SK-N-MC (cell line): ENCODE measurements at regions not wholly inside any gene's neighbourhood (a gene's known extent, or its start where the extent isn't known, plus 50 kb on each side); places are given as distances from the start of the nearest gene placed in this dataset.

Experiments
- EZH2 ChIP-seq: fragments of 200-600 bp; sonication (generic); IDR thresholded peaks from one replicate; pipeline ENCODE4 v1.6.1; 2017; ENCODE audit warnings: antibody characterized with exemption
- FOXP2 ChIP-seq: optimal IDR thresholded peaks from 2 replicates; pipeline ENCODE3; 2011; ENCODE audit warnings: mild to moderate bottlenecking, moderate library complexity; ENCODE audit not compliant: insufficient read depth; ENCODE audit errors: extremely low read length, control extremely low read depth
- POLR2AphosphoS5 ChIP-seq: IDR thresholded peaks from 2 replicates; pipeline ENCODE4 v1.6.1; 2012; ENCODE audit warnings: mild to moderate bottlenecking, low read depth, low read length, borderline replicate concordance

- TF ChIP-seq EZH2 (no peak), POLR2AphosphoS5 (no peak), FOXP2 (no peak)
Measured at GRCh38 chr20:61191096-61191495, 61.0 kb upstream of the CDH4 start.
